Neural progenitor cell (in vitro differentiated cells): ENCODE measurements at regions not wholly inside any gene's neighbourhood (a gene's known extent, or its start where the extent isn't known, plus 50 kb on each side); places are given as distances from the start of the nearest gene placed in this dataset.

Experiments
- EZH2 ChIP-seq: fragments of 200-600 bp; sonication (generic); IDR thresholded peaks from 2 replicates; pipeline ENCODE4 v1.6.1; 2017; ENCODE audit warnings: antibody characterized with exemption, mild to moderate bottlenecking, moderate library complexity
- EZH2phosphoT487 ChIP-seq: fragments of 200-600 bp; sonication (generic); IDR thresholded peaks from 2 replicates; pipeline ENCODE4 v1.6.1; 2017; ENCODE audit warnings: antibody characterized with exemption
- TF ChIP-seq, protein P1 (sequence below): fragments of 200-600 bp; sonication (generic); IDR thresholded peaks from 2 replicates; pipeline ENCODE4 v1.5.1; 2017; ENCODE audit warnings: antibody characterized with exemption, mild to moderate bottlenecking

DNA sequence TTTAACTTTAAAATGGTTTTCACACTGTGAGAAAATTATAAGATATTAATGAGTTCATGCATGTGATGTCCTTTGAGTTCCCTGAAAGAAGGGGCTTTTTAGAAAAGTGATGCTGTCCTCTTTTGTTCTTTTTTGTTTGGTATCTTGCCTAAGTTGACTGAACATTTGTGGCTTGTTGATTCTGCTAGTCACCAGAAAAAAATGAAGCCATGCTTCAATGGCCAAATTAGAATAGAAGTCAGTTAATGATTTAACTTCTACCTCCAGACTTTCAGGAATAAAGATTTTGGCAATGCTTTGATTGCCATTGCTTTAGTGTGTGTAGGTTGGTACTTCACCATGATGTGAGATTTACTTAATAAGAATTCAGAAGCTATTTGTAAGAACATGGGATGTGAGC lies 260.6 kb upstream of the NECTIN3 start:
- TF ChIP-seq, protein P1, sequence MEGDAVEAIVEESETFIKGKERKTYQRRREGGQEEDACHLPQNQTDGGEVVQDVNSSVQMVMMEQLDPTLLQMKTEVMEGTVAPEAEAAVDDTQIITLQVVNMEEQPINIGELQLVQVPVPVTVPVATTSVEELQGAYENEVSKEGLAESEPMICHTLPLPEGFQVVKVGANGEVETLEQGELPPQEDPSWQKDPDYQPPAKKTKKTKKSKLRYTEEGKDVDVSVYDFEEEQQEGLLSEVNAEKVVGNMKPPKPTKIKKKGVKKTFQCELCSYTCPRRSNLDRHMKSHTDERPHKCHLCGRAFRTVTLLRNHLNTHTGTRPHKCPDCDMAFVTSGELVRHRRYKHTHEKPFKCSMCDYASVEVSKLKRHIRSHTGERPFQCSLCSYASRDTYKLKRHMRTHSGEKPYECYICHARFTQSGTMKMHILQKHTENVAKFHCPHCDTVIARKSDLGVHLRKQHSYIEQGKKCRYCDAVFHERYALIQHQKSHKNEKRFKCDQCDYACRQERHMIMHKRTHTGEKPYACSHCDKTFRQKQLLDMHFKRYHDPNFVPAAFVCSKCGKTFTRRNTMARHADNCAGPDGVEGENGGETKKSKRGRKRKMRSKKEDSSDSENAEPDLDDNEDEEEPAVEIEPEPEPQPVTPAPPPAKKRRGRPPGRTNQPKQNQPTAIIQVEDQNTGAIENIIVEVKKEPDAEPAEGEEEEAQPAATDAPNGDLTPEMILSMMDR = no peak
- TF ChIP-seq EZH2 = no peak
- no peak for TF ChIP-seq EZH2phosphoT487
